ENCODE measurements at regions not wholly inside any gene's neighbourhood (a gene's known extent, or its start where the extent isn't known, plus 50 kb on each side); places are given as distances from the start of the nearest gene placed in this dataset.

- H3K27ac Mint-ChIP-seq: no peak overlapping the region
- DNase-seq (ENCODE audit: extremely low spot score, unreplicated experiment): no peak
- no peaks in the 10 kb centered on the region for H3K36me3 Mint-ChIP-seq
- TF ChIP-seq CTCF (conservative IDR thresholded peaks at IDR 0.05): no peak
- H3K27me3 Mint-ChIP-seq: no peaks in the 10 kb centered on the region
- no peak overlapping the region for H3K4me3 Mint-ChIP-seq
- no peaks in the 10 kb centered on the region for H3K9me3 Mint-ChIP-seq
- no peaks in the 10 kb centered on the region for H3K4me1 Mint-ChIP-seq (ENCODE audit: unreplicated experiment)
Observed at GRCh38 chr14:44616204-44616603, 109.1 kb upstream of the FSCB start.

- Mint-ChIP-seq H3K27ac (no peak overlapping the region), H3K4me3 (no peak overlapping the region), H3K27me3 (peaks cover 2% of the 10 kb centered on the region), H3K9me3 (no peaks in the 10 kb centered on the region), H3K4me1 (ENCODE audit: unreplicated experiment) (no peaks in the 10 kb centered on the region), H3K36me3 (no peaks in the 10 kb centered on the region)
- DNase-seq (ENCODE audit: extremely low spot score, unreplicated experiment): no peak
- TF ChIP-seq CTCF (conservative IDR thresholded peaks at IDR 0.05): no peak
Observed at GRCh38 chr14:44613061-44613712, 106.1 kb upstream of the FSCB start.

GRCh38 chr14:44612002-44612401 lies 104.9 kb upstream of the FSCB start:
- Mint-ChIP-seq H3K36me3 (no peaks in the 10 kb centered on the region), H3K4me3 (no peak overlapping the region), H3K27ac (no peak overlapping the region), H3K4me1 (ENCODE audit: unreplicated experiment) (no peaks in the 10 kb centered on the region), H3K9me3 (no peaks in the 10 kb centered on the region), H3K27me3 (peaks cover 4% of the 10 kb centered on the region)
- DNase-seq (ENCODE audit: extremely low spot score, unreplicated experiment): no peak
- TF ChIP-seq CTCF (conservative IDR thresholded peaks at IDR 0.05): no peak

- Mint-ChIP-seq H3K9me3 (no peaks in the 10 kb centered on the region), H3K36me3 (no peaks in the 10 kb centered on the region), H3K27me3 (peaks cover 8% of the 10 kb centered on the region), H3K27ac (no peak overlapping the region), H3K4me1 (ENCODE audit: unreplicated experiment) (no peaks in the 10 kb centered on the region), H3K4me3 (no peak overlapping the region)
- no peak for DNase-seq (ENCODE audit: extremely low spot score, unreplicated experiment)
- no peak for TF ChIP-seq CTCF (conservative IDR thresholded peaks at IDR 0.05)
Observed at GRCh38 chr14:44609876-44610510, 102.9 kb upstream of the FSCB start.

- Mint-ChIP-seq H3K4me1 (ENCODE audit: unreplicated experiment) (no peaks in the 10 kb centered on the region), H3K27me3 (peaks cover 8% of the 10 kb centered on the region), H3K27ac (peak overlapping the region; percentile 8), H3K36me3 (no peaks in the 10 kb centered on the region), H3K9me3 (no peaks in the 10 kb centered on the region), H3K4me3 (no peak overlapping the region)
- no peak for TF ChIP-seq CTCF (conservative IDR thresholded peaks at IDR 0.05)
- DNase-seq (ENCODE audit: extremely low spot score, unreplicated experiment): no peak
Observed at GRCh38 chr14:44609201-44609600, 102.1 kb upstream of the FSCB start.
